ENCODE measurements at regions not wholly inside any gene's neighbourhood (a gene's known extent, or its start where the extent isn't known, plus 50 kb on each side); places are given as distances from the start of the nearest gene placed in this dataset.

DNA sequence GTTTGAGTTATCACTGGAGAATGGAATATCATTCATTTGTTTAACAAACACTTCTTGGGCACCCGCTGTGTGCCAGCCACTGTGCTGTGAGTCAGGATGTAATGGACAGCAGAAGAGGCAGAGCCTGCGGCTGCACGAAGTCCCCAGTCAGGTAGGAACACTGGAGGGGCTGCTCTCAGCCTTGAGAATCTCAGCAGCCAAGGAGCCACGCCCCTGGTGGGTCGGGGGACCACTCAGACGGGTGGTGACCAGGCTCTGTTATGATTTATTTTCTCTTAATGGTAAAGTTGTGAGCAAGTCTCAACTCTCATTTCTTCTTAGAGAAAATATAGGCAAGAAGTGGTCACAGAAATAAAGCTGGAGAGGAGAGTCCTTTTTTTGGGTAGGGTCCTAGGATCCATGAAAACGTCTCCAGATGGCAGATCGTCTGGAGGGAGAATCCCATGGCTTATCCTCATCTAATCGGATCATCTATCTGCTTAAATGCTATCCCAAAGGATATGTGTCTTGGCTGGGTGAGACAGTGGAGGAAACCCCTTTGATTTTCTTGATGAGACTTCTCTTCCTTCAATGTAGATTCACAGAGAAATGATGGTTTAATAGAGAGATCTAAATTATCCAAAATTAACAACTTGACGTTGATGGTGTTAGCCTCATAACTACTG lies 129.1 kb upstream of the LGALSL start:
- Histone ChIP-seq H3K4me3 (ENCODE audit: low read length in 3 of 3) (no peak overlapping the region), H3K9me3 (ENCODE audit: control insufficient read depth in 3 of 3, low read length in 3 of 3) (no peaks in the 10 kb centered on the region), H3K27me3 (ENCODE audit: control insufficient read depth in 3 of 3, insufficient read depth in 3 of 3, low read length in 3 of 3) (no peaks in the 10 kb centered on the region), H3K4me1 (ENCODE audit: control insufficient read depth in 3 of 3, insufficient read depth in 3 of 3, low read length in 3 of 3) (peaks cover 8 to 23% (median 15%) of the 10 kb centered on the region in 3 donors), H3K36me3 (ENCODE audit: control insufficient read depth in 3 of 3, insufficient read depth in 3 of 3, low read length in 3 of 3) (no peaks in the 10 kb centered on the region), H3K27ac (ENCODE audit: low read depth, low read length) (no peak overlapping the region), H3K9ac (ENCODE audit: low read depth in 1 of 3, low read length in 3 of 3) (no peak overlapping the region)

GRCh38 chr2:64325477-64325851 lies 128.5 kb upstream of the LGALSL start:
- H3K9me3 ChIP-seq (ENCODE audit: control insufficient read depth in 3 of 3, low read length in 3 of 3) = no peaks in the 10 kb centered on the region
- H3K9ac ChIP-seq (ENCODE audit: low read depth in 1 of 3, low read length in 3 of 3) = no peak overlapping the region
- H3K4me1 ChIP-seq (ENCODE audit: control insufficient read depth in 3 of 3, insufficient read depth in 3 of 3, low read length in 3 of 3) = peaks cover 14 to 28% (median 20%) of the 10 kb centered on the region in 3 donors
- no peaks in the 10 kb centered on the region for H3K36me3 ChIP-seq (ENCODE audit: control insufficient read depth in 3 of 3, insufficient read depth in 3 of 3, low read length in 3 of 3)
- H3K4me3 ChIP-seq (ENCODE audit: low read length in 3 of 3) = no peak overlapping the region
- no peaks in the 10 kb centered on the region for H3K27me3 ChIP-seq (ENCODE audit: control insufficient read depth in 3 of 3, insufficient read depth in 3 of 3, low read length in 3 of 3)
- H3K27ac ChIP-seq (ENCODE audit: low read depth, low read length) = no peak overlapping the region

DNA sequence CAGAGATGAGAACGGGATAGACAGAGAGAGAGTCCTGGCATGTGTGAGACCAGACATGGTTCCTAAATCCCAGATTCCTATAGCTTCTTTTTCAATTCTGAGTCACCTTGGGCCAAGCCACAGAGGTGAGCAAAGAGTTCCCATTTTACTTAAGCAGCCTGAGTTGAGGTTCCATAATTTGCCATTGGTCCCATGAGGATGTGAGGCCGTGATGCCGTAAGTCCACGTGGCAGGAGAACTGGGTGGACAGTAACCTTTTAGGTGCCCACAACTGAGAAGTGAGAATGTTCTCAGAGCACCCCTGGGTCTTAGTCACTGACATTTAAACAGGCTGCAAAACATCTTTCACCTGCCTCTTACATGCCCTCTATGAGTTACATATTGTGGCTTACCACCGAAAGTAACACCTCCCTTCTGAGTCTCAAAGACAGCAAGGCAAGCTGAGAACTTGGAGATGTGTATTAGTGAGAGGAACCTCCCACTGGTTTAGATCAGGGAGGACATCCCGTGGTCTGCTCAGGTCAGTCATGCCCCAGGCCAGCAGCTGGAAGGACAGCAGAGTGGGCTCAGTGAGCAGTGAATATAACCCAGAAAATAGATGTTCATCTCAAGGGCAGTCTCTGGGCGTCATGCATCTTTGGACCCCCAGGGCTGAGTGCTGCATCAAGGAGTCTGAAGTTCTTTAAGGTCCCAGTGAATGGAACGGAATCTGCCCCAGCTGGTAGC lies 127.9 kb upstream of the LGALSL start:
- Histone ChIP-seq H3K9ac (ENCODE audit: low read depth in 1 of 3, low read length in 3 of 3) (no peak overlapping the region), H3K36me3 (ENCODE audit: control insufficient read depth in 3 of 3, insufficient read depth in 3 of 3, low read length in 3 of 3) (no peaks in the 10 kb centered on the region), H3K4me3 (ENCODE audit: low read length in 3 of 3) (no peak overlapping the region), H3K9me3 (ENCODE audit: control insufficient read depth in 3 of 3, low read length in 3 of 3) (no peaks in the 10 kb centered on the region), H3K27me3 (ENCODE audit: control insufficient read depth in 3 of 3, insufficient read depth in 3 of 3, low read length in 3 of 3) (no peaks in the 10 kb centered on the region), H3K4me1 (ENCODE audit: control insufficient read depth in 3 of 3, insufficient read depth in 3 of 3, low read length in 3 of 3) (peaks cover 19 to 33% (median 24%) of the 10 kb centered on the region in 3 donors), H3K27ac (ENCODE audit: low read depth, low read length) (no peak overlapping the region)

- no peak overlapping the region for H3K9ac ChIP-seq (ENCODE audit: low read depth in 1 of 3, low read length in 3 of 3)
- H3K27ac ChIP-seq (ENCODE audit: low read depth, low read length) = no peak overlapping the region
- H3K4me1 ChIP-seq (ENCODE audit: control insufficient read depth in 3 of 3, insufficient read depth in 3 of 3, low read length in 3 of 3) = peaks cover 24 to 39% (median 30%) of the 10 kb centered on the region in 3 donors
Observed at GRCh38 chr2:64326578-64327050, 127.3 kb upstream of the LGALSL start.

GRCh38 chr2:64327129-64327509 lies 126.8 kb upstream of the LGALSL start:
- H3K4me3 ChIP-seq (ENCODE audit: low read length in 3 of 3) = no peak overlapping the region
- peaks cover 29 to 44% (median 35%) of the 10 kb centered on the region in 3 donors for H3K4me1 ChIP-seq (ENCODE audit: control insufficient read depth in 3 of 3, insufficient read depth in 3 of 3, low read length in 3 of 3)
- H3K9ac ChIP-seq (ENCODE audit: low read depth in 1 of 3, low read length in 3 of 3) = peak overlapping the region in 1 of 3 donors; percentile 10
- H3K27ac ChIP-seq (ENCODE audit: low read depth, low read length) = peak overlapping the region; percentile 85
- H3K27me3 ChIP-seq (ENCODE audit: control insufficient read depth in 3 of 3, insufficient read depth in 3 of 3, low read length in 3 of 3) = no peaks in the 10 kb centered on the region
- H3K9me3 ChIP-seq (ENCODE audit: control insufficient read depth in 3 of 3, low read length in 3 of 3) = no peaks in the 10 kb centered on the region
- no peaks in the 10 kb centered on the region for H3K36me3 ChIP-seq (ENCODE audit: control insufficient read depth in 3 of 3, insufficient read depth in 3 of 3, low read length in 3 of 3)

More at GRCh38 chr2:64326578-64327050, 127.3 kb upstream of the LGALSL start:
- Histone ChIP-seq H3K9me3 (ENCODE audit: control insufficient read depth in 3 of 3, low read length in 3 of 3) (no peaks in the 10 kb centered on the region), H3K4me3 (ENCODE audit: low read length in 3 of 3) (no peak overlapping the region), H3K27me3 (ENCODE audit: control insufficient read depth in 3 of 3, insufficient read depth in 3 of 3, low read length in 3 of 3) (no peaks in the 10 kb centered on the region), H3K36me3 (ENCODE audit: control insufficient read depth in 3 of 3, insufficient read depth in 3 of 3, low read length in 3 of 3) (no peaks in the 10 kb centered on the region)

GRCh38 chr2:64327510-64328414 lies 126.2 kb upstream of the LGALSL start:
- peak overlapping the region in 1 of 3 donors; percentile 8 for H3K4me3 ChIP-seq (ENCODE audit: low read length in 3 of 3)
- H3K9ac ChIP-seq (ENCODE audit: low read depth in 1 of 3, low read length in 3 of 3) = peak overlapping the region; percentile 22 to 74 (median 66)

GRCh38 chr2:64328415-64328722 lies 125.6 kb upstream of the LGALSL start:
- peaks cover 30 to 50% (median 35%) of the 10 kb centered on the region in 3 donors for H3K4me1 ChIP-seq (ENCODE audit: control insufficient read depth in 3 of 3, insufficient read depth in 3 of 3, low read length in 3 of 3)
- H3K9me3 ChIP-seq (ENCODE audit: control insufficient read depth in 3 of 3, low read length in 3 of 3) = no peaks in the 10 kb centered on the region
- peak overlapping the region; percentile 85 for H3K27ac ChIP-seq (ENCODE audit: low read depth, low read length)
- H3K27me3 ChIP-seq (ENCODE audit: control insufficient read depth in 3 of 3, insufficient read depth in 3 of 3, low read length in 3 of 3) = no peaks in the 10 kb centered on the region
- H3K36me3 ChIP-seq (ENCODE audit: control insufficient read depth in 3 of 3, insufficient read depth in 3 of 3, low read length in 3 of 3) = no peaks in the 10 kb centered on the region
- peak overlapping the region; percentile 22 to 74 (median 66) for H3K9ac ChIP-seq (ENCODE audit: low read depth in 1 of 3, low read length in 3 of 3)
- H3K4me3 ChIP-seq (ENCODE audit: low read length in 3 of 3) = peak overlapping the region in 1 of 3 donors; percentile 1

More at GRCh38 chr2:64327510-64328414, 126.2 kb upstream of the LGALSL start:
- Histone ChIP-seq H3K4me1 (ENCODE audit: control insufficient read depth in 3 of 3, insufficient read depth in 3 of 3, low read length in 3 of 3) (peaks cover 30 to 50% (median 35%) of the 10 kb centered on the region in 3 donors), H3K9me3 (ENCODE audit: control insufficient read depth in 3 of 3, low read length in 3 of 3) (no peaks in the 10 kb centered on the region), H3K27ac (ENCODE audit: low read depth, low read length) (peak overlapping the region; percentile 85), H3K36me3 (ENCODE audit: control insufficient read depth in 3 of 3, insufficient read depth in 3 of 3, low read length in 3 of 3) (no peaks in the 10 kb centered on the region), H3K27me3 (ENCODE audit: control insufficient read depth in 3 of 3, insufficient read depth in 3 of 3, low read length in 3 of 3) (no peaks in the 10 kb centered on the region)

DNA sequence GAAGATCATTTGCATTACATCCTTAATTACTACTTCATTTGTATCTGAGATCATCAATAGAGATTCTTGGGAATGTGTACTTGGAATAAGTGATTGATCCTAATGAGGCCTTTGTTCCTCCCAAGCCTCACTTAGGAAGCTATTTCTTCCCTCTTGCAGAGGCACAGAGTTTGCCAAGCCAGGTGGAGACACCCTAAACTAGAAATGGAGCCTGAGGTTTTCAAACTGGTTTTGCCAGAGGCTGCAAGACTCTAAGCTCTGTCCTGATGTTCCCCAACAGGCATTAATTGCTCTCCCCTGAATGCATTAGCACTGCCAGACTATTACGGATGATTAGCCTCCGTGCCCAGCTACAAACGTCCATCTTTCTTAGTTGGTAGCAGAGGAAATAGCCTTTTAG lies 125.2 kb upstream of the LGALSL start:
- no peak overlapping the region for H3K4me3 ChIP-seq (ENCODE audit: low read length in 3 of 3)
- H3K9ac ChIP-seq (ENCODE audit: low read depth in 1 of 3, low read length in 3 of 3) = no peak overlapping the region
- H3K9me3 ChIP-seq (ENCODE audit: control insufficient read depth in 3 of 3, low read length in 3 of 3) = no peaks in the 10 kb centered on the region
- no peaks in the 10 kb centered on the region for H3K36me3 ChIP-seq (ENCODE audit: control insufficient read depth in 3 of 3, insufficient read depth in 3 of 3, low read length in 3 of 3)
- peaks cover 30 to 50% (median 35%) of the 10 kb centered on the region in 3 donors for H3K4me1 ChIP-seq (ENCODE audit: control insufficient read depth in 3 of 3, insufficient read depth in 3 of 3, low read length in 3 of 3)
- peak overlapping the region; percentile 85 for H3K27ac ChIP-seq (ENCODE audit: low read depth, low read length)
- no peaks in the 10 kb centered on the region for H3K27me3 ChIP-seq (ENCODE audit: control insufficient read depth in 3 of 3, insufficient read depth in 3 of 3, low read length in 3 of 3)

- Histone ChIP-seq H3K4me3 (ENCODE audit: low read length in 3 of 3) (no peak overlapping the region), H3K9ac (ENCODE audit: low read depth in 1 of 3, low read length in 3 of 3) (no peak overlapping the region), H3K4me1 (ENCODE audit: control insufficient read depth in 3 of 3, insufficient read depth in 3 of 3, low read length in 3 of 3) (peaks cover 30 to 50% (median 35%) of the 10 kb centered on the region in 3 donors), H3K27me3 (ENCODE audit: control insufficient read depth in 3 of 3, insufficient read depth in 3 of 3, low read length in 3 of 3) (no peaks in the 10 kb centered on the region), H3K27ac (ENCODE audit: low read depth, low read length) (peak overlapping the region; percentile 48), H3K36me3 (ENCODE audit: control insufficient read depth in 3 of 3, insufficient read depth in 3 of 3, low read length in 3 of 3) (no peaks in the 10 kb centered on the region), H3K9me3 (ENCODE audit: control insufficient read depth in 3 of 3, low read length in 3 of 3) (no peaks in the 10 kb centered on the region)
Observed at GRCh38 chr2:64329848-64330247, 124.1 kb upstream of the LGALSL start.
